RKO (cell line): ENCODE measurements at regions not wholly inside any gene's neighbourhood (a gene's known extent, or its start where the extent isn't known, plus 50 kb on each side); places are given as distances from the start of the nearest gene placed in this dataset.

ENCODE experiments used
- DNase-seq: peaks from one replicate; pipeline ENCODE4 v3.0.0-alpha.2; 2016; ENCODE audit warnings: low spot score

GRCh38 chr1:87926921-87927320 is 598.2 kb downstream of the LMO4 start:
- DNase-seq, result no peak

DNA sequence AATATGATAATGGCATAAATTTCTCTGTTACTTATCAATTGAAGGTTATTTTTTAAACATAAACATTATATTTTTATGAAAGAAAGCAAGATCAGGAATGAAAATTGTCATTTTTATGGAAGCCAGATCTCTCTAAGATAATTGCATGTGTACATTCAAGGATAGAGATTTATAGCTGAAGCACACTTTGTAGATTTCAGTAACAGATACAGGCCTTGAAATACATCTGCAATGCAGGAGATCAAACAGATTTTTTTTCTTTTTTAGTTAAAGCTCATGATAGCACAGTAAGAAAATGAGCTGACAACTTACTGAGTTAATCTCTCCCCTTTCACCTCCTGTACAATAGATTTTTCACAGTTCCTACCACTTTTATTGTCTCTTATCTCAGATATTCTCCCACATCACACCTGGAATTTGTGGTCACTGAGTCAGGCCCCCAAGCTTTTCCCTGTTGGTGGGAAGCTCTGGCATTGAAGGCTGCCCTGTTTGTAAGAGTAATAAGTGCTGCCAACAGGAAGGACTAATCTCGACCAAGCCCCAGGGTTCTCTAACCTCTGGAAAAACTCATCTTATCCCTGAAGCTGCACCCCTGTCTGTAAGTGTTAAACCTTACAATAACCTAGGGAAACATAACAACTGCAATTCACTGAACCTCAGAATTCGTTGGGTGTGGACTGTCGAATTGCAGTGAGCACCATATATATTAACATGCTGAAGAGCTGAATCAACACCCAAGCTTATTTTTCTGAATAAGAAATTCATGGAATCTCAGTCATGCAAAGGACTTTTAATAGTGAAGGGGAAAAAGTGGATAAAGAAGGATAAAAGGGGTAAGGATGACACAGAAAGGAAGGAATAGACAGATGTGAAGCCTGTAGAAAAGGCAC is 599.0 kb downstream of the LMO4 start:
- DNase-seq, result no peak

- no peak for DNase-seq
Measured at GRCh38 chr1:87928623-87929022, 599.9 kb downstream of the LMO4 start.

- no peak for DNase-seq
Measured at GRCh38 chr1:87929906-87930305, 601.2 kb downstream of the LMO4 start.

- no peak for DNase-seq
Measured at GRCh38 chr1:87930796-87931195, 602.1 kb downstream of the LMO4 start.

DNA sequence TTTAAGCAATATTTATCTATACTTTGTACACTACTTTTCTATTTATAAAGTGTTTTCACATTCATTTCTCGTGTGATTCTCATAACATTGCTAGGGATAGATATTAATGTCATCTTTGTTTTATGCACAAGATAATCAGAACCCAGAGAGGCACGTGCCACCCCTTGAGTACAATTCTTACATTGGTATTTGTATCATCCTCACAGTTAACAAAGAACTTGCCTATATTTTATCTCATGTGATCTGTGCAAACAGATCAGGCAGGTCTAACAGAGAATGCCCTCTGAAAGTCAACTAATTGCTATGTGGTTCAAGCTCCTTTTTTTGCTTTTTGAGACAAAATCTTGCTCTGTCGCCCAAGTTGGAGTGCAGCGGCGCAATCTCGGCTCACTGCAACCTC is 604.5 kb downstream of the LMO4 start:
- no peak for DNase-seq

DNA sequence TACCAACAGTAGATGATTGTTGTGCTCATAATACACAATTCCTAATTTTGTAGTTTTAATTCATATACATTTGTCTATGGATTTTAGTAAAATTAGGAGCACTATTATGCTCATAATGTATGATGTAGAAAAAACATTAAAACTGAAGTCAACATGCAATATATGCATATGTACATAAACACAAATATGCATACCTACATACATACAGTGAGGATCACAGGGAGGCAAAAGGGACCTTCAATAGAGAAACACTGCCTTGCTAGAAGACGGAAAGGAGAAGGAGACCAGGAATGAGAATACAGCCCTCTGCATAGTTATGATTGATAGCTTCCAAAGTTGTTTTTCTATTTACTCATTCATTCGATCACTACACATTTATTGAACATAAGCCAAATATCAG is 606.5 kb downstream of the LMO4 start:
- DNase-seq, result no peak

- no peak for DNase-seq
Measured at GRCh38 chr1:87937831-87938395, 609.2 kb downstream of the LMO4 start.

GRCh38 chr1:87938631-87939030 is 610.0 kb downstream of the LMO4 start:
- DNase-seq, result no peak

DNA sequence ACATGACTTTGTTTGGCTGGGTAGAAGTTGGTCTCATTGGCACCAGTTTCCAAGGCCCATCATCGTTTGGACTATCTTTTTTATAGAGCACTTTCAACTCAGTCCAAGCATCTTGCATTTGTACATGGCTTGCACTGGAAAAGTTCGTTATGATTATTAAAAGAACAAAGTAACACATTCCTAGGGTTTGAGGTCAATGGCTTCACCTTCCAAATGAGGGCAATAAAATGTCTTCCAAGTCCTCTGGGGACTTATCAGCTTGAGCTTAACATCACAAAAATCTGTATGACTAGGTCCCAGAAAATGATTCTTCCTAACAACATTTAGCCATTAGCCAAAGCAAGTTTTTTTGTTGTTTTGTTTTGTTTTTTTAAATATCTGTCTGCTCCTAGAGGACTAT is 610.8 kb downstream of the LMO4 start:
- DNase-seq, result no peak

DNA sequence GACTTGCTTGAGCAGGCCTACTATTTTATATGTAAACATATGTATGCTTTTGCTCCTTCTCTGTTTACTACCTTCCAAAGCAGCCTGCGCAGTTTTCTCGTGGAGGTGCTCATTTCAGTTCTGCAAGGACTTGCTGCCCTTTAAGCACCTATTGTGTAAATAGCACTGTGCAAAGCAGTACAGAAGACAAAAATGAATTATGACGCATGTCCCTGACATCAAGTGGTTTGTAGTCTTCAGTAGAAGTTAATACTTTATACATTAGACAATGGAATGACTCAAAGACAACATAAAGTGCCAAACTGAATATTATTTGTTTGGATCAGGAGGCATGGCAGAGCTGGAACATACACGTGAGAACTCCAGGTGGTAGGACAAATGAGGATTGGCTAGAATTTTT is 611.7 kb downstream of the LMO4 start:
- DNase-seq, result no peak

DNA sequence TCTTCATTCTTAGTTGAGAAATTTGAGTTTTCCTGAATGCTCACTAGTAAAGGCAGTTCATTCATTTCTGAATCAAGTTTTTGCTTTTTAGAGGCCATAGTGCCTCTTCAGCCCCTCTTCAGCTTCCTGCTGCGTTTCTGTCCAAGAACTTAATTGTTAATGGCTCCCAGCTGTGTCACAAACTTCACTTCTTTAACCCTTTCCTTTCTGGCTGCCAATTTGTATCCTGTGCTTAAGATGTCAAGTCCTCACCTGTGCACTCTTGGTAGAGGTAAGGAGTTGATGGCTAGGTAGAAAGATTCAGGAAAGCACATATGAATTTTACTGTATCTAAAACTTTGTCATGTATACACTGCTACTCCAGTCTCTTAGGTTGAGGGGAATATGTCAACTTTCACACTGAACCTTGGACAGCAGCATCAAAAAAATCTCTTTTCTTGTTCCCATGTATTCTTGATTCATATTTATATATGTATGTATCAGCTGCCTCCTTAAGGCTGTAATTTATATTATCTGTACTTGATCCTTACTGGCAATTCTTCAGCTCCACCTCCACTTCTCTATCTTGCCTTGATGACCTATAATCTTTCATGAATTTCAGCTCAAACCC is 612.8 kb downstream of the LMO4 start:
- no peak for DNase-seq

- no peak for DNase-seq
Measured at GRCh38 chr1:87942165-87942564, 613.5 kb downstream of the LMO4 start.

GRCh38 chr1:87949711-87950110 is 621.0 kb downstream of the LMO4 start:
- no peak for DNase-seq

- DNase-seq, result no peak
Measured at GRCh38 chr1:87950369-87950768, 621.7 kb downstream of the LMO4 start.

DNA sequence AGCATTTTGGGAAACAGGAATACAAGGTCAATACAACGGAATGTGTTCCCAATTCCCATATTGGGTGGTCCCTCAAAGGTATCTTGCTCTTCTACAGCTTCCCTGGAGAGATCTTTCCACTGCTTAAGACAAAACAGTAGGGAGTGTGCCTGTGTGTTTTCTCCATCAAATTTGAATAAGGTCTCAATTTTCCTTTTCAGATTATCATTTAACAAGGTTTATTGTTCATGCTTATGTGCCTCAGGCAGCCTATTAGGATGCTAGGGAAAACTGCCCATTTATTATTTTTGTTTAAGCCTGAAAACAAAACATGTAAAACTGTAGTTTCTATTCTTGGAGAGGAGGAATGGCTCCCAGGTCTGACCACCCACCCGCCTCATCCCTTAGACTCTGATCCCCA is 622.7 kb downstream of the LMO4 start:
- DNase-seq, result no peak

DNA sequence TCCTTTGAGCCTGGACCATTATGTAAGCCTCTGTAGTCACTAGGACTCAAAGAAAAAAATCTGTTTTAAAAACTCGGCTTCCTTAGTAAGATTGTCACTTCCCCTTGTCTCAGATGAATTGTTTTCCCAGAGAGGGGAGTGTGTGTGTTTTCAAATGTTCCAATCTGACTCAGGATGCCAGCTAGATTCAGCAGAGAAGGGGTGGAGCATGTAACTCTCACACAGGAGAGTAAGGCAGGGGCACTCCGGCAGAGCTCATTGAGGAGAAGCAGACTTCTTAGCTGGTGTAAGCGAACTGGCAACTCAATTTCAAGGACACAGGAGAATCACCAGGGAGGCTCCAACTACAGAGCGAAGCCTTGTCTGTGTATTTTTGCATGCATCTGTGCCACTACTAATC is 623.2 kb downstream of the LMO4 start:
- no peak for DNase-seq

DNA sequence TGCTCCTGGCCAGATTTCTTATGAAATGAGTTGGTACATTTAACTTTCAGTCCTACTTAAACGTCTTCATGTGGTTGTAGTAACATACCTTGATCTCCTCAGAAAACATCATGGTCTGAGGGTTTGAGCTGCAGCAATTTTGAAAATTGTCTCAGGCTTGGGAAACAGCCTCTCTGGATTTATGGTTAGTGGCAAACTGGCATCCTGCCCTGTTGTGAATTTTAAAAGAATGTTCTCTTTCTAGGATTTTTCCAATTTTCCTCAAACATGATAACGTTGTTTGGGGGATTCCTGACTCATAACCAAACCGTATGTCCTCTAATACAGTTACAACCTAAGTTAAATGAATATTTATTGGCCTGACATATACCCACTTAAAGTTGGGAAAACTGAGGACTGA is 624.4 kb downstream of the LMO4 start:
- no peak for DNase-seq

GRCh38 chr1:87953732-87954344 is 625.2 kb downstream of the LMO4 start:
- peak; percentile 61 for DNase-seq

DNA sequence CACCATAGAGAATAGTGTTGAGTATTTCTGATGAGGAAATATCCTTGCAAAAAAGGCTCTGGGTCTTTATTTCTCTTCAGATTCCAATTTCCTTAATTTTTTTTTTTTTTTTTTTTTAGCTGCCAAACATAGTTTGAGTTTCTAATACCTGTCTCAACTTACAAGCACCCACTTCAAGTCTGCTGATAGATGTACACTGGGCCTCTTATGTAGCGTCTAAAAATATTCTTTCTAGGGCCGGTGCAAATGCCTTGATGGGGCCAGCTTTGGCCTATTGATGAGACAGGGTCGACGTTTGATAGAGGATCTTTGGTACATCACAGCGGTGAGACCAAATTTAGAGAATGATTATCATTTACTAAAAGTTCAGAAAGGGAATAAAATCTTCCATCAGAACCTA is 626.4 kb downstream of the LMO4 start:
- DNase-seq, result no peak

- DNase-seq, result peak; percentile 76
Measured at GRCh38 chr1:87956072-87956471, 627.4 kb downstream of the LMO4 start.

DNA sequence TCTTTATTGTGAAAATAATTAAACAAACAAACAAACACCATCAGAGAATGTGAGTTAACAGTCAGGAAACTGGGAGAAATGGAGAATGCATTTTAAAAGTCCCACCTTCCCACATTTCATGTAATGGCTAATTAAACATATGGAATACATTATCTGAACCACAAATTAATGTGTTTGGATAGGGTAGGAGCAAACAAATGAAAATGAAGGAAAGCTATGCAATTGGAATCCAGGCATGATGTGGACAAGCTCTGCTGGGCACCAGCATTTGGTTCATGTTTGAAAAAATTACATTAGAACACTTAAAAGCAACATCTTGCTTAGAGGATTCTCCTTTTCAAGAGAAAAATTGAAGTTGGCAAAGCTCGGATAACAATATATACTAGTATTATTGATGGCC is 628.1 kb downstream of the LMO4 start:
- no peak for DNase-seq

- DNase-seq, result no peak
Measured at GRCh38 chr1:87957331-87957730, 628.7 kb downstream of the LMO4 start.
